SK-N-SH (cell line): ENCODE measurements at regions not wholly inside any gene's neighbourhood (a gene's known extent, or its start where the extent isn't known, plus 50 kb on each side); places are given as distances from the start of the nearest gene placed in this dataset.

Experiments used
- CTCF ChIA-PET: fragments of 300-600, 350-600 bp; formaldehyde crosslinking; extraction: SDS; loops from one replicate; lab custom pipeline; 2021; lab: Yijun Ruan, JAX
- POLR2A ChIA-PET: fragments of 350-600 bp; sonication (Branson Sonifier 250); formaldehyde crosslinking; extraction: SDS; loops from one replicate; lab custom pipeline; 2020; ENCODE audit warnings: antibody characterized with exemption, inconsistent platforms; lab: Yijun Ruan, JAX
- DNase-seq: peaks from one replicate; pipeline ENCODE4 v3.0.0; 2012
- H2AFZ ChIP-seq: fragments of 200-600 bp; sonication (generic); 2 replicates; pipeline ENCODE4 v1.8.1; 2016; ENCODE audit warnings: antibody characterized with exemption, mild to moderate bottlenecking, low read depth
- H3F3A ChIP-seq: fragments of 200-600 bp; sonication (generic); replicated peaks from 2 replicates; pipeline ENCODE3; 2016; ENCODE audit warnings: antibody characterized with exemption, mild to moderate bottlenecking; ENCODE audit not compliant: insufficient read depth
- H3K27ac ChIP-seq, 2 experiments: fragments of 200-500 bp in 1 of 2; fragments of 200-600 bp in 1 of 2; sonication (Bioruptor generic) in 1 of 2; sonication (generic), shearing (Covaris generic) in 1 of 2; 2 replicates each; pipeline versions ENCODE4 v1.5.1 to v1.6.1; 2014 to 2016; ENCODE audit warnings: low read depth in 2 of 2, inconsistent platforms in 1 of 2, low read length in 1 of 2, mild to moderate bottlenecking in 1 of 2, mixed read lengths in 1 of 2
- H3K27me3 ChIP-seq: fragments of 200-600 bp; sonication (generic), shearing (Covaris generic); 2 replicates; pipeline ENCODE4 v1.6.1; 2016; ENCODE audit warnings: mixed run types; ENCODE audit not compliant: insufficient read depth
- H3K36me3 ChIP-seq, 2 experiments: fragments of 200-500 bp in 1 of 2; fragments of 200-600 bp in 1 of 2; sonication (Bioruptor generic) in 1 of 2; sonication (generic) in 1 of 2; replicated peaks in 1 of 2; 2 replicates each; pipeline versions ENCODE3 to v1.5.1; 2014 to 2016; ENCODE audit warnings: low read length in 1 of 2, mild to moderate bottlenecking in 1 of 2; ENCODE audit not compliant: insufficient read depth in 2 of 2, control insufficient read depth in 1 of 2
- H3K4me1 ChIP-seq, 2 experiments: fragments of 200-500 bp in 1 of 2; fragments of 200-600 bp in 1 of 2; sonication (Bioruptor generic) in 1 of 2; sonication (generic), shearing (Covaris generic) in 1 of 2; 2 replicates each; pipeline versions ENCODE4 v1.5.1 to v1.6.1; 2014 to 2016; ENCODE audit warnings: low read depth in 1 of 2, low read length in 1 of 2, mixed run types in 1 of 2; ENCODE audit not compliant: insufficient read depth in 2 of 2, control insufficient read depth in 1 of 2
- H3K4me2 ChIP-seq: fragments of 200-600 bp; sonication (generic), shearing (Covaris generic); 2 replicates; pipeline ENCODE4 v1.6.1; 2017; ENCODE audit warnings: mixed run types
- H3K4me3 ChIP-seq, 2 experiments: fragments of 200-500 bp in 1 of 2; fragments of 200-600 bp in 1 of 2; sonication (Bioruptor generic) in 1 of 2; sonication (generic), shearing (Covaris generic) in 1 of 2; 2 replicates each; pipeline versions ENCODE4 v1.5.1 to v1.8.1; 2014 to 2016; ENCODE audit warnings: low read depth in 2 of 2, inconsistent platforms in 1 of 2, low read length in 1 of 2, mild to moderate bottlenecking in 1 of 2, mixed read lengths in 1 of 2, moderate library complexity in 1 of 2
- H3K79me2 ChIP-seq: fragments of 200-600 bp; sonication (generic); 2 replicates; pipeline ENCODE4 v1.8.1; 2017; ENCODE audit warnings: mild to moderate bottlenecking; ENCODE audit not compliant: insufficient read depth
- H3K9ac ChIP-seq: fragments of 200-600 bp; sonication (generic); 2 replicates; pipeline ENCODE4 v1.6.1; 2017; ENCODE audit warnings: mixed run types
- H3K9me2 ChIP-seq: fragments of 200-600 bp; sonication (generic); 2 replicates; pipeline ENCODE4 v1.6.1; 2017; ENCODE audit warnings: mixed run types
- H3K9me3 ChIP-seq: fragments of 200-600 bp; sonication (generic); 2 replicates; pipeline ENCODE4 v1.6.1; 2017; ENCODE audit warnings: mixed run types, mild to moderate bottlenecking, moderate library complexity
- H4K20me1 ChIP-seq: fragments of 200-600 bp; sonication (generic); 2 replicates; pipeline ENCODE4 v1.6.1; 2017; ENCODE audit warnings: mild to moderate bottlenecking, mixed run types; ENCODE audit not compliant: insufficient read depth
- CHD2 ChIP-seq: fragments of 150-350 bp; IDR thresholded peaks from 2 replicates; pipeline ENCODE4 v1.6.1; 2018; ENCODE audit warnings: low read length; ENCODE audit not compliant: partially characterized antibody
- EZH2phosphoT487 ChIP-seq: fragments of 200-600 bp; sonication (generic); IDR thresholded peaks from 2 replicates; pipeline ENCODE4 v1.6.1; 2017; ENCODE audit warnings: low read depth, mixed run types, mild to moderate bottlenecking, antibody characterized with exemption, moderate library complexity, borderline replicate concordance
- FOSL2 ChIP-seq: IDR thresholded peaks from 2 replicates; pipeline ENCODE4 v1.4.0; 2012; ENCODE audit warnings: low read depth, mild to moderate bottlenecking, moderate library complexity, borderline replicate concordance
- FOXM1 ChIP-seq: IDR thresholded peaks from 2 replicates; pipeline ENCODE4 v1.4.0; 2012; ENCODE audit warnings: low read depth, mild to moderate bottlenecking
- GABPA ChIP-seq: IDR thresholded peaks from 2 replicates; pipeline ENCODE4 v1.4.0; 2012; ENCODE audit warnings: low read depth, mild to moderate bottlenecking
- GATA2 ChIP-seq: sonication (generic); formaldehyde crosslinking; IDR thresholded peaks from 2 replicates; pipeline ENCODE4 v1.5.0; 2020; ENCODE audit warnings: mild to moderate bottlenecking, missing genetic modification reagents
- IRF3 ChIP-seq: fragments of 150-350 bp; IDR thresholded peaks from 2 replicates; pipeline ENCODE4 v1.6.1; 2016; ENCODE audit warnings: mild to moderate bottlenecking, low read depth, low read length
- JUND ChIP-seq: IDR thresholded peaks from 2 replicates; pipeline ENCODE4 v1.4.0; 2012
- NFIC ChIP-seq: IDR thresholded peaks from 2 replicates; pipeline ENCODE4 v1.4.0; 2012; ENCODE audit warnings: borderline replicate concordance
- NRF1 ChIP-seq: IDR thresholded peaks from 2 replicates; pipeline ENCODE4 v1.6.1; 2012; ENCODE audit warnings: low read depth, mild to moderate bottlenecking, low read length
- POLR2AphosphoS5 ChIP-seq: IDR thresholded peaks from 2 replicates; pipeline ENCODE4 v1.6.1; 2012; ENCODE audit warnings: low read depth, low read length
- RAD21 ChIP-seq: IDR thresholded peaks from 2 replicates; pipeline ENCODE4 v1.6.1; 2012; ENCODE audit warnings: mild to moderate bottlenecking, low read length
- RCOR1 ChIP-seq: fragments of 150-350 bp; IDR thresholded peaks from 2 replicates; pipeline ENCODE4 v1.6.1; 2017; ENCODE audit warnings: antibody characterized with exemption, low read length
- RFX5 ChIP-seq: IDR thresholded peaks from 2 replicates; pipeline ENCODE4 v1.6.1; 2012; ENCODE audit warnings: mild to moderate bottlenecking, improper control_type of control experiment, low read length
- RXRA ChIP-seq: IDR thresholded peaks from 2 replicates; pipeline ENCODE4 v1.4.0; 2012; ENCODE audit warnings: low read depth, mild to moderate bottlenecking, borderline replicate concordance
- SMC3 ChIP-seq: IDR thresholded peaks from 2 replicates; pipeline ENCODE4 v1.6.1; 2012; ENCODE audit warnings: low read depth, low read length, improper control_type of control experiment
- TCF12 ChIP-seq: IDR thresholded peaks from 2 replicates; pipeline ENCODE4 v1.4.0; 2012
- YY1 ChIP-seq: IDR thresholded peaks from 2 replicates; pipeline ENCODE4 v1.4.0; 2012; ENCODE audit warnings: low read depth, mild to moderate bottlenecking
- ZBTB33 ChIP-seq: IDR thresholded peaks from 2 replicates; pipeline ENCODE4 v1.4.0; 2012; ENCODE audit warnings: low read depth, borderline replicate concordance
- WGBS: methylation state at CpG from one replicate; pipeline ENCODE4 v1.1.6; 2017; ENCODE audit warnings: low lambda C conversion rate; 5-methylcytosine and 5-hydroxymethylcytosine counted together
- TF ChIP-seq, protein P1 (sequence below): IDR thresholded peaks from 2 replicates; pipeline ENCODE4 v1.4.0; 2012; ENCODE audit warnings: low read depth
- TF ChIP-seq, protein P2 (sequence below): IDR thresholded peaks from 2 replicates; pipeline ENCODE4 v1.4.0; 2012; ENCODE audit warnings: low read depth, borderline replicate concordance
- TF ChIP-seq, protein P3 (sequence below): IDR thresholded peaks from 2 replicates; pipeline ENCODE4; 2012

GRCh38 chr7:118060692-118061091 is 123.3 kb upstream of the LSM8 start:
- no peak overlapping the region for H3K27ac ChIP-seq
- H3K36me3 ChIP-seq: no peaks in the 10 kb centered on the region
- H3K4me3 ChIP-seq: no peak overlapping the region
- no peaks in the 10 kb centered on the region for H3K9me3 ChIP-seq
- H3K4me1 ChIP-seq: no peaks in the 10 kb centered on the region
- WGBS: 4% methylated on average over 1 of the region's 1 CpG
- no peak for DNase-seq
- POLR2A ChIA-PET: no interaction called here
- no peaks in the 10 kb centered on the region for H3K9me2 ChIP-seq
- H3K9ac ChIP-seq: no peak overlapping the region
- no peak overlapping the region for H2AFZ ChIP-seq
- no peak overlapping the region for H3K4me2 ChIP-seq
- CTCF ChIA-PET: no interaction called here
- H3K79me2 ChIP-seq: no peaks in the 10 kb centered on the region
- no peaks in the 10 kb centered on the region for H3K27me3 ChIP-seq
- no peak for TF ChIP-seq YY1
- TF ChIP-seq, protein P1, sequence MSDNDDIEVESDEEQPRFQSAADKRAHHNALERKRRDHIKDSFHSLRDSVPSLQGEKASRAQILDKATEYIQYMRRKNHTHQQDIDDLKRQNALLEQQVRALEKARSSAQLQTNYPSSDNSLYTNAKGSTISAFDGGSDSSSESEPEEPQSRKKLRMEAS: no peak
- TF ChIP-seq GABPA: no peak
- TF ChIP-seq NRF1: no peak
- TF ChIP-seq JUND: no peak
- no peak for TF ChIP-seq POLR2AphosphoS5
- no peak for TF ChIP-seq RAD21
- no peak for TF ChIP-seq IRF3
- TF ChIP-seq RFX5: no peak
- no peak for TF ChIP-seq GATA2
- TF ChIP-seq EZH2phosphoT487: no peak
- no peak for TF ChIP-seq SMC3
- no peak for TF ChIP-seq FOXM1
- no peak for TF ChIP-seq ZBTB33
- no peaks in the 10 kb centered on the region for H3F3A ChIP-seq
- no peaks in the 10 kb centered on the region for H4K20me1 ChIP-seq

DNA sequence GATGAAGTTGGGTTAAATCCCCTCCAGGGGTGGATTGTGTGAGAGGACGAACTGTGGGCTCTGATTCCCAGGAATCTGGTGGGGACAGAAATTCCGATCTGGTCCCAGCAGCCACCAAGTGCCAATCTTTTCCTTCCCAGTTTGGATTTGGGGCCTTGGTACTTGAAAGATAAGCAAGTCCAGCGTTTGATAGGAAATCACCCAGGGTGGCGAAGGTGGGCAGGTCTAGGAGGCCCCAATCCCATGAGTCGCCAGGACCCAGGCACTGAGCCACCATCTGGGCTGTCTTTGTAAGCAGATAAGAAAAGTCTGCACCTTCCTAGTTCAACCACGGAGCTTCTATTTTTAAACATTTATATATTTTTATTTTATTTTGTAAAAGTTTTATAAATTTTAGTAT is 122.6 kb upstream of the LSM8 start:
- POLR2A ChIA-PET: no interaction called here
- WGBS: 5% methylated on average over 6 of the region's 6 CpGs
- no peak for DNase-seq

More for the DNA sequence above, 122.6 kb upstream of the LSM8 start:
- TF ChIP-seq FOSL2: no peak
- TF ChIP-seq EZH2phosphoT487: no peak
- TF ChIP-seq, protein P2, sequence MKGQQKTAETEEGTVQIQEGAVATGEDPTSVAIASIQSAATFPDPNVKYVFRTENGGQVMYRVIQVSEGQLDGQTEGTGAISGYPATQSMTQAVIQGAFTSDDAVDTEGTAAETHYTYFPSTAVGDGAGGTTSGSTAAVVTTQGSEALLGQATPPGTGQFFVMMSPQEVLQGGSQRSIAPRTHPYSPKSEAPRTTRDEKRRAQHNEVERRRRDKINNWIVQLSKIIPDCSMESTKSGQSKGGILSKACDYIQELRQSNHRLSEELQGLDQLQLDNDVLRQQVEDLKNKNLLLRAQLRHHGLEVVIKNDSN: no peak
- TF ChIP-seq, protein P3, sequence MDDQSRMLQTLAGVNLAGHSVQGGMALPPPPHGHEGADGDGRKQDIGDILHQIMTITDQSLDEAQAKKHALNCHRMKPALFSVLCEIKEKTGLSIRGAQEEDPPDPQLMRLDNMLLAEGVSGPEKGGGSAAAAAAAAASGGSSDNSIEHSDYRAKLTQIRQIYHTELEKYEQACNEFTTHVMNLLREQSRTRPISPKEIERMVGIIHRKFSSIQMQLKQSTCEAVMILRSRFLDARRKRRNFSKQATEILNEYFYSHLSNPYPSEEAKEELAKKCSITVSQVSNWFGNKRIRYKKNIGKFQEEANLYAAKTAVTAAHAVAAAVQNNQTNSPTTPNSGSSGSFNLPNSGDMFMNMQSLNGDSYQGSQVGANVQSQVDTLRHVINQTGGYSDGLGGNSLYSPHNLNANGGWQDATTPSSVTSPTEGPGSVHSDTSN: no peak
- no peak for TF ChIP-seq NFIC
- no peak for TF ChIP-seq RCOR1
- no peak for TF ChIP-seq RXRA
- no peak for TF ChIP-seq GATA2
- TF ChIP-seq CHD2: no peak
- no peak for TF ChIP-seq TCF12
- TF ChIP-seq RFX5: no peak
- Histone ChIP-seq H3K9ac (no peak overlapping the region), H3K4me2 (no peak overlapping the region), H3F3A (no peaks in the 10 kb centered on the region), H3K4me1 (no peaks in the 10 kb centered on the region), H4K20me1 (no peaks in the 10 kb centered on the region), H3K27ac (no peak overlapping the region), H3K36me3 (no peaks in the 10 kb centered on the region), H3K9me3 (no peaks in the 10 kb centered on the region), H2AFZ (no peak overlapping the region), H3K79me2 (no peaks in the 10 kb centered on the region), H3K27me3 (no peaks in the 10 kb centered on the region), H3K4me3 (no peak overlapping the region), H3K9me2 (no peaks in the 10 kb centered on the region)
- CTCF ChIA-PET: no interaction called here
